ENCODE measurements at regions not wholly inside any gene's neighbourhood (a gene's known extent, or its start where the extent isn't known, plus 50 kb on each side); places are given as distances from the start of the nearest gene placed in this dataset.

- Histone ChIP-seq H3K4ac (replicated peaks; ENCODE audit: insufficient read length, low read depth, low read length) (no peak overlapping the region), H3K4me3 (ENCODE audit: extremely low read depth in 1 of 4, insufficient read depth in 2 of 4, low read depth in 3 of 4, low read length in 4 of 4) (no peak overlapping the region), H2BK15ac (ENCODE audit: low read length) (no peak overlapping the region), H2AFZ (ENCODE audit: low read length) (no peak overlapping the region), H2BK120ac (replicated peaks; ENCODE audit: low read depth, low read length) (no peak overlapping the region), H2AK5ac (ENCODE audit: low read depth, low read length) (no peak overlapping the region), H4K8ac (ENCODE audit: extremely low read depth, insufficient read depth, low read length) (no peak overlapping the region), H3K56ac (replicated peaks; ENCODE audit: insufficient read length, low read depth, low read length) (no peak overlapping the region), H3K9ac (replicated peaks in 1 of 4; ENCODE audit: extremely low read depth in 1 of 4, low read depth in 3 of 4, low read length in 3 of 4) (no peak overlapping the region), H3K23me2 (ENCODE audit: low read depth, low read length) (no peaks in the 10 kb centered on the region; the same call in 1 of the 2 replicates), H3K79me2 (ENCODE audit: control insufficient read depth in 1 of 2, insufficient read depth in 2 of 2, low read length in 2 of 2) (no peaks in the 10 kb centered on the region), H3K18ac (ENCODE audit: extremely low read depth, low read length) (no peak overlapping the region), H3K14ac (ENCODE audit: insufficient read length) (no peak overlapping the region), H4K91ac (replicated peaks; ENCODE audit: insufficient read length, low read length) (no peak overlapping the region), H4K20me1 (replicated peaks in 1 of 2; ENCODE audit: control insufficient read depth in 1 of 2, insufficient read depth in 2 of 2, low read length in 2 of 2) (no peaks in the 10 kb centered on the region), H3K79me1 (ENCODE audit: low read depth, low read length) (no peaks in the 10 kb centered on the region), H3K4me2 (ENCODE audit: insufficient read depth in 1 of 2, low read depth in 2 of 2, low read length in 2 of 2) (no peak overlapping the region), H3K23ac (ENCODE audit: insufficient read length) (no peak overlapping the region), H3K36me3 (ENCODE audit: control insufficient read depth in 2 of 4, insufficient read depth in 4 of 4, low read length in 3 of 4) (no peaks in the 10 kb centered on the region), H2BK5ac (ENCODE audit: low read depth, low read length) (no peak overlapping the region), H2BK20ac (ENCODE audit: low read length) (no peak overlapping the region), H3K27ac (ENCODE audit: low read depth, low read length) (no peak overlapping the region), H3K27me3 (replicated peaks in 1 of 4; ENCODE audit: control insufficient read depth in 3 of 4, extremely low read depth in 1 of 4, insufficient read depth in 3 of 4, low read length in 3 of 4) (no peaks in the 10 kb centered on the region), H3K9me3 (ENCODE audit: insufficient read depth in 2 of 2, low read depth in 1 of 2, low read length in 1 of 2) (no peaks in the 10 kb centered on the region), H4K5ac (ENCODE audit: insufficient read length, low read depth, low read length) (no peak overlapping the region), H3K4me1 (replicated peaks in 1 of 4; ENCODE audit: control insufficient read depth in 3 of 4, insufficient read depth in 4 of 4, low read length in 3 of 4) (no peaks in the 10 kb centered on the region), H2BK12ac (ENCODE audit: low read depth, low read length) (no peak overlapping the region)
- WGBS, 2 experiments (ENCODE audit: extremely low coverage in 1 of 2, insufficient coverage in 1 of 2, insufficient read length in 1 of 2, insufficient replicate concordance in 2 of 2, low coverage in 1 of 2, low lambda C conversion rate in 2 of 2, missing lambda C conversion rate in 1 of 2) = 47% methylated on average over 2 of the region's 2 CpGs; no CpG with 5 or more reads in 1 of the 2 experiments
- ChIA-PET CTCF (ENCODE audit: partially characterized antibody) (interaction anchor here (0.5 to 1.2 kb wide), 3 partner anchors 9 to 187 kb away, joined by 3 to 5 read pairs (median 3); no protein-coding TSS in a partner anchor), POLR2A (ENCODE audit: partially characterized antibody) (no interaction called here)
- FAIRE-seq (no peak), DNase-seq (ENCODE audit: low read depth in 1 of 2, low spot score in 2 of 2) (no peak)
- TF ChIP-seq POLR2A (IDR thresholded peaks at IDR 0.05; ENCODE audit: control extremely low read depth in 1 of 2, low read depth in 2 of 2, low read length in 2 of 2) = no peak
- no peak for TF ChIP-seq CREB1 (IDR thresholded peaks at IDR 0.05)
- TF ChIP-seq EGR1 (IDR thresholded peaks at IDR 0.05; ENCODE audit: borderline replicate concordance, low read depth, low read length) = no peak
- no peak for TF ChIP-seq ZNF274 (IDR thresholded peaks at IDR 0.05; ENCODE audit: borderline replicate concordance, extremely low read depth, low read length)
- TF ChIP-seq ASH2L (IDR thresholded peaks at IDR 0.05; ENCODE audit: low read length) = no peak
- TF ChIP-seq SRF (IDR thresholded peaks at IDR 0.05; ENCODE audit: low read depth, low read length) = no peak
- no peak for TF ChIP-seq KDM5A (IDR thresholded peaks at IDR 0.05; ENCODE audit: low read length)
- TF ChIP-seq HDAC2 (IDR thresholded peaks at IDR 0.05; ENCODE audit: borderline replicate concordance in 1 of 2, low read depth in 2 of 2, low read length in 2 of 2) = no peak
- TF ChIP-seq JUND (IDR thresholded peaks at IDR 0.05; ENCODE audit: low read length) = no peak
- TF ChIP-seq USF2 (IDR thresholded peaks at IDR 0.05; ENCODE audit: low read length) = no peak
- no peak for TF ChIP-seq PHF8 (conservative IDR thresholded peaks at IDR 0.05; ENCODE audit: low read depth, low read length)
- no peak for TF ChIP-seq RBBP5 (IDR thresholded peaks at IDR 0.05; ENCODE audit: borderline replicate concordance, low read depth, low read length)
- TF ChIP-seq KDM1A (IDR thresholded peaks at IDR 0.05; ENCODE audit: borderline replicate concordance, low read length) = no peak
- no peak for TF ChIP-seq RFX5 (IDR thresholded peaks at IDR 0.05; ENCODE audit: borderline replicate concordance, low read depth, low read length)
- TF ChIP-seq SP2 (IDR thresholded peaks at IDR 0.05; ENCODE audit: low read length) = no peak
Observed at GRCh38 chr1:70498666-70499065, 87.6 kb downstream of the CTH start.
